Endothelial cell of umbilical vein (primary cell): ENCODE measurements at regions not wholly inside any gene's neighbourhood (a gene's known extent, or its start where the extent isn't known, plus 50 kb on each side); places are given as distances from the start of the nearest gene placed in this dataset.

ENCODE experiments used
- BruUV-seq: library from RNA; stranded (reverse); fragments of 400-500 nt; replicated peaks from 2 replicates; lab custom pipeline; 2021; lab: Mats Ljungman, UMichigan
- CTCF ChIA-PET: fragments of 300-600, 350-600 bp; sonication (Branson Sonifier 250); formaldehyde crosslinking; loops from one replicate; lab custom pipeline; 2021; ENCODE audit warnings: antibody characterized with exemption, inconsistent platforms; lab: Charles Lee
- POLR2A ChIA-PET: fragments of 300-600, 350-600 bp; sonication (Branson Sonifier 250); formaldehyde crosslinking; loops from one replicate; lab custom pipeline; 2021; ENCODE audit warnings: antibody characterized with exemption, inconsistent platforms; lab: Charles Lee
- DNase-seq: peaks from one replicate; pipeline ENCODE4 v3.0.0-alpha.2; 2011; ENCODE audit warnings: low read depth, low spot score
- FAIRE-seq: peaks from 2 replicates; lab custom pipeline; 2011; peaks lifted over from hg19 to GRCh38; lab: Jason Lieb, UNC
- H2AFZ ChIP-seq: 2 replicates; pipeline ENCODE4 v1.6.0; 2012; ENCODE audit warnings: low read depth, low read length, control low read depth, inconsistent platforms
- H3K27ac ChIP-seq: 2 replicates; pipeline ENCODE4 v1.5.1; 2011; ENCODE audit warnings: low read depth, mild to moderate bottlenecking, control low read depth, low read length, moderate library complexity; ENCODE audit not compliant: insufficient read depth
- H3K27me3 ChIP-seq, 2 experiments: 2 replicates each; pipeline versions ENCODE4 v1.6.0 to v1.6.1; 2011; ENCODE audit warnings: low read length in 2 of 2, mixed read lengths in 1 of 2; ENCODE audit not compliant: control insufficient read depth in 2 of 2, insufficient read depth in 2 of 2
- H3K36me3 ChIP-seq, 2 experiments: 2 replicates in 1 of 2; 3 replicates in 1 of 2; pipeline ENCODE4 v1.5.1; 2011; ENCODE audit warnings: low read length in 2 of 2, mild to moderate bottlenecking in 1 of 2, moderate library complexity in 1 of 2; ENCODE audit not compliant: control insufficient read depth in 2 of 2, insufficient read depth in 2 of 2; ENCODE audit errors: extremely low read depth in 1 of 2
- H3K4me1 ChIP-seq: 3 replicates; pipeline ENCODE4 v1.5.1; 2011; ENCODE audit warnings: mild to moderate bottlenecking, low read length; ENCODE audit not compliant: control insufficient read depth, insufficient read depth; ENCODE audit errors: extremely low read depth
- H3K4me2 ChIP-seq: 2 replicates; pipeline ENCODE4 v1.6.1; 2011; ENCODE audit warnings: low read length, control low read depth, mixed read lengths; ENCODE audit not compliant: insufficient read depth
- H3K4me3 ChIP-seq, 3 experiments: fragments of 200-600 bp in 1 of 3; sonication (generic), shearing (Covaris generic) in 1 of 3; replicated peaks in 1 of 3; 2 replicates each; pipeline ENCODE4 v1.5.1; 2011 to 2016; ENCODE audit warnings: control low read depth in 3 of 3, low read length in 3 of 3, mild to moderate bottlenecking in 2 of 3, inconsistent platforms in 1 of 3, low read depth in 1 of 3, moderate library complexity in 1 of 3; ENCODE audit not compliant: insufficient read depth in 1 of 3
- H3K79me2 ChIP-seq: 2 replicates; pipeline ENCODE4 v1.6.0; 2012; ENCODE audit warnings: low read length, inconsistent platforms; ENCODE audit not compliant: control insufficient read depth, insufficient read depth
- H3K9ac ChIP-seq: replicated peaks from 2 replicates; pipeline ENCODE3; 2011; ENCODE audit warnings: low read length, control low read depth; ENCODE audit not compliant: insufficient read depth; ENCODE audit errors: extremely low read depth
- H3K9me1 ChIP-seq: replicated peaks from 3 replicates; pipeline ENCODE4 v1.6.0; 2011; ENCODE audit warnings: mild to moderate bottlenecking, low read length; ENCODE audit not compliant: control insufficient read depth, insufficient read depth; ENCODE audit errors: extremely low read depth
- H3K9me3 ChIP-seq: replicated peaks from 2 replicates; pipeline ENCODE4 v1.5.1; 2012; ENCODE audit warnings: low read length, inconsistent platforms; ENCODE audit not compliant: control insufficient read depth, insufficient read depth
- H4K20me1 ChIP-seq: replicated peaks from 2 replicates; pipeline ENCODE3; 2011; ENCODE audit warnings: mild to moderate bottlenecking, low read length; ENCODE audit not compliant: control insufficient read depth, insufficient read depth; ENCODE audit errors: extremely low read depth
- EZH2 ChIP-seq: IDR thresholded peaks from 2 replicates; pipeline ENCODE4 v1.6.1; 2012; ENCODE audit warnings: borderline replicate concordance, low read depth, mild to moderate bottlenecking, moderate library complexity, low read length, inconsistent platforms; ENCODE audit not compliant: severe bottlenecking
- FOS ChIP-seq: IDR thresholded peaks from 2 replicates; pipeline ENCODE4 v1.6.1; 2011; ENCODE audit warnings: mild to moderate bottlenecking, low read length, moderate library complexity, borderline replicate concordance; ENCODE audit not compliant: insufficient read depth
- MYC ChIP-seq: IDR thresholded peaks from one replicate; pipeline ENCODE4 v1.6.1; 2011; ENCODE audit warnings: mild to moderate bottlenecking, low read depth, low read length
- POLR2A ChIP-seq: IDR thresholded peaks from 2 replicates; pipeline ENCODE4 v1.6.1; 2012; ENCODE audit warnings: low read depth, mild to moderate bottlenecking, control low read depth, low read length
- POLR2AphosphoS5 ChIP-seq: IDR thresholded peaks from 2 replicates; pipeline ENCODE4 v1.6.1; 2012; ENCODE audit warnings: low read depth, mild to moderate bottlenecking, control low read depth, low read length, moderate library complexity; ENCODE audit not compliant: insufficient read depth
- dilution Hi-C: fragments of 300-500 bp; cut with MboI; formaldehyde crosslinking; loops from one replicate; pipeline ENCODE4 v1.15.0; 2019; ENCODE audit warnings: low sequenced_read_pairs; ENCODE audit not compliant: extremely low pct_ligation_motif_present
- intact Hi-C: fragments of 100-400 bp; cut with micrococcal nuclease; formaldehyde crosslinking; loops from one replicate; pipeline ENCODE4 v1.10.0; 2022
- TF ChIP-seq, protein P1 (sequence below): IDR thresholded peaks from 2 replicates; pipeline ENCODE4 v1.6.1; 2011; ENCODE audit not compliant: insufficient read depth, insufficient read length

DNA sequence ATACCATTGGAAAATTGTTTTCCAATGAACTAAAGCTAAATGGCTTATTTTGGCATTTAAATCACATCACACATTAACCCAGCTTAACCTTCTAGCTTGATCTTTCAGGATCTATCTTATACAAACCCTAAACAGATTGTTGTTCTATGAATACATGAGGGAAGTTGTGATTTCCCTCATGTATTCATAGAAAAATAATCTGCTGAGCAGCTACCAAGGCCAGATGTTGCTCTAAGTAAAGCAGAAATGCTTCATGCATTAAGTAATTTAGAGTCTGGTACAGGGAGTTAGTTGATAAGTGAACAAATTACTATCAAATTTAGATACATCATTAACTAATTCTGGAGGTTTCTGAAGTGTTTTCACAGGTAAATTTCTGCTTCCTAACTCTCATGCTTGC, 204.6 kb upstream of the ANO3 start:
- DNase-seq (no peak), FAIRE-seq (no peak)
- TF ChIP-seq POLR2A = no peak
- no peak for TF ChIP-seq EZH2
- no peak for TF ChIP-seq MYC
- TF ChIP-seq, protein P1, sequence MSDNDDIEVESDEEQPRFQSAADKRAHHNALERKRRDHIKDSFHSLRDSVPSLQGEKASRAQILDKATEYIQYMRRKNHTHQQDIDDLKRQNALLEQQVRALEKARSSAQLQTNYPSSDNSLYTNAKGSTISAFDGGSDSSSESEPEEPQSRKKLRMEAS = no peak
- no peak for TF ChIP-seq FOS
- POLR2A ChIA-PET = no interaction called here
- H2AFZ ChIP-seq = no peak overlapping the region
- H3K36me3 ChIP-seq = no peaks in the 10 kb centered on the region
- no TSS peak for BruUV-seq
- CTCF ChIA-PET = no interaction called here
- H3K4me1 ChIP-seq = no peaks in the 10 kb centered on the region
- intact Hi-C loops (no loop called here), dilution Hi-C loops (no loop called here)
- no peaks in the 10 kb centered on the region for H3K27me3 ChIP-seq
- H3K4me3 ChIP-seq = no peak overlapping the region
- no peak overlapping the region for H3K27ac ChIP-seq
- H3K9ac ChIP-seq = no peak overlapping the region
- no peaks in the 10 kb centered on the region for H3K9me3 ChIP-seq
- H3K9me1 ChIP-seq = no peaks in the 10 kb centered on the region
- H3K4me2 ChIP-seq = no peak overlapping the region
- no peaks in the 10 kb centered on the region for H4K20me1 ChIP-seq
- no peaks in the 10 kb centered on the region for H3K79me2 ChIP-seq

DNA sequence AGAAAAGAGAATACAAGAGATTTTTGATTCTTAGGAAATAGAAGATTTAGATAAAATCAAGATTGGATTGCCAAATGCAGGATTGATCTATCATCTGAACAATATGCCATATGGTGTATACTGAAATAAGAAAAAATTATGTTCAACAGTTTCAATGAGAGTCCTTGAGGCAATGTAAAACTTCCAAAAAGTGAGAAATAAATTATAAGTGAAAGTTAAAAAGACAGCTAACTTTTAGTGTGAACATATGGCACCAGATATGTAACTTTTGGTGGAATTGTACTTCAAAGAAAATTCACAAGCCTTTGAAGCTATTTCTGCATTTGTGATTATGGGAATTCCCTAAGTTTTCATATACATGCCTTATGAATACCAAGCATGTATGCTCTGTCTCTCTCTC, 200.5 kb upstream of the ANO3 start:
- dilution Hi-C loops = no loop called here
- no peaks in the 10 kb centered on the region for H3K9me1 ChIP-seq
- no peak overlapping the region for H2AFZ ChIP-seq
- no peaks in the 10 kb centered on the region for H3K79me2 ChIP-seq
- no peaks in the 10 kb centered on the region for H4K20me1 ChIP-seq
- H3K4me3 ChIP-seq = no peak overlapping the region
- ChIA-PET CTCF (interaction anchor here (4.5 kb wide), 1 partner anchor 149 kb away, joined by 77 read pairs; no protein-coding TSS in a partner anchor), POLR2A (no interaction called here)
- TF ChIP-seq POLR2AphosphoS5 = no peak
- no peak for FAIRE-seq
- H3K4me1 ChIP-seq = no peaks in the 10 kb centered on the region
- no peak overlapping the region for H3K9ac ChIP-seq
- BruUV-seq = no TSS peak
- no peaks in the 10 kb centered on the region for H3K27me3 ChIP-seq
- H3K4me2 ChIP-seq = no peak overlapping the region
- H3K9me3 ChIP-seq = no peaks in the 10 kb centered on the region
- intact Hi-C loops = no loop called here
- no peak for DNase-seq
- no peaks in the 10 kb centered on the region for H3K36me3 ChIP-seq
- no peak overlapping the region for H3K27ac ChIP-seq
